Testis (tissue), 2 donors: ENCODE measurements at regions not wholly inside any gene's neighbourhood (a gene's known extent, or its start where the extent isn't known, plus 50 kb on each side); places are given as distances from the start of the nearest gene placed in this dataset.

Source experiments
- POLR2A ChIP-seq: fragments of 450-650 bp; IDR thresholded peaks from one replicate; pipeline ENCODE4 v1.6.1; 2017; ENCODE audit warnings: antibody characterized with exemption, mild to moderate bottlenecking, moderate library complexity
- TF ChIP-seq, protein P1 (sequence below), 3 experiments: fragments of 450-650 bp in 2 of 3; fragments of 200-600 bp in 1 of 3; sonication (generic) in 1 of 3; IDR thresholded peaks; one replicate each; pipeline ENCODE4 v1.5.1; 2016 to 2019; ENCODE audit warnings: antibody characterized with exemption in 3 of 3, mild to moderate bottlenecking in 2 of 3, moderate library complexity in 1 of 3

DNA sequence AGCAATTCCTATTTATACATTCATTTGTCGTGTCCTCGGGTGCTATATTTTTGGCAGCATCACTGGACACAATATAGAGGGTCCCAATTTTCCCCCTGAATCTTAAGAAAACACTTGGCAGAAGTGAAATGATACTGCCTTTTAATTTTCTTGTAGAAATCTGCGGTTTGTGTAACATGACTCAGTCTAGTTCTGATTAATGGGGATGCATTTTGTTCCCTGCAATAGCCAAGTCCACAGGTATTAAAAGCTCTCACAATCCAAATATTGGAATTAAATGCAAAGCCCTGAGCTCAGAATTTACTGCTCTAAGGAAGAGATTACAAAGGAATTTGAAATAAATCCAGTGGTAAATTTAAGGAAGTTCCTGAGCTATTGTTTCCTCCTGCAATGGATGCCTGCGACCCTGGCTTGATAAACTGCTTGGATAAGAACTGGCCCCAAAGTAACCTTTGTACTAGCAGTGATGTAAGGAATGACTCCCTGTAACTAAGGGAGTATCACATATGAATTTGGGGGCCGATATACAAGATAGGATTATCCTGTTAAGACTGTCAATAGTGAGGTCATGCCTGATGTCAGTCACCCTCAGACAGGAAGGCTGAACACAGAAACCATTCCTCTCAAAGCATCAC lies 349.7 kb upstream of the C1orf87 start:
- TF ChIP-seq, protein P1, sequence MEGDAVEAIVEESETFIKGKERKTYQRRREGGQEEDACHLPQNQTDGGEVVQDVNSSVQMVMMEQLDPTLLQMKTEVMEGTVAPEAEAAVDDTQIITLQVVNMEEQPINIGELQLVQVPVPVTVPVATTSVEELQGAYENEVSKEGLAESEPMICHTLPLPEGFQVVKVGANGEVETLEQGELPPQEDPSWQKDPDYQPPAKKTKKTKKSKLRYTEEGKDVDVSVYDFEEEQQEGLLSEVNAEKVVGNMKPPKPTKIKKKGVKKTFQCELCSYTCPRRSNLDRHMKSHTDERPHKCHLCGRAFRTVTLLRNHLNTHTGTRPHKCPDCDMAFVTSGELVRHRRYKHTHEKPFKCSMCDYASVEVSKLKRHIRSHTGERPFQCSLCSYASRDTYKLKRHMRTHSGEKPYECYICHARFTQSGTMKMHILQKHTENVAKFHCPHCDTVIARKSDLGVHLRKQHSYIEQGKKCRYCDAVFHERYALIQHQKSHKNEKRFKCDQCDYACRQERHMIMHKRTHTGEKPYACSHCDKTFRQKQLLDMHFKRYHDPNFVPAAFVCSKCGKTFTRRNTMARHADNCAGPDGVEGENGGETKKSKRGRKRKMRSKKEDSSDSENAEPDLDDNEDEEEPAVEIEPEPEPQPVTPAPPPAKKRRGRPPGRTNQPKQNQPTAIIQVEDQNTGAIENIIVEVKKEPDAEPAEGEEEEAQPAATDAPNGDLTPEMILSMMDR (IDR thresholded peaks at IDR 0.05), result no peak
- TF ChIP-seq POLR2A, result no peak
